SK-N-SH treated with all-trans-retinoic acid at 6 μM for 48 hours (cell line): ENCODE measurements at regions not wholly inside any gene's neighbourhood (a gene's known extent, or its start where the extent isn't known, plus 50 kb on each side); places are given as distances from the start of the nearest gene placed in this dataset.
A peak's percentile ranks its signal among the peaks of the same experiment; 100 is the strongest.
"Not testable (repeated sequence)": the region's sequence is repeated elsewhere in the genome, so short reads cannot be mapped to it uniquely, and the experiment has no call there.

Experiments used
- ATAC-seq: fragments of 200-7000 bp; cut with Tn5 transposase; 3 replicates; pipeline ENCODE4 v1.9.1; 2020; ENCODE audit warnings: mild to moderate bottlenecking, moderate library complexity
- ARNTL ChIP-seq: fragments of 450-650 bp; formaldehyde crosslinking; IDR thresholded peaks from 2 replicates; pipeline ENCODE4 v1.5.0; 2020; ENCODE audit warnings: low read depth, mild to moderate bottlenecking, moderate library complexity, borderline replicate concordance
- BACH2 ChIP-seq: fragments of 250-450 bp; sonication (Bioruptor Pico); IDR thresholded peaks from 2 replicates; pipeline ENCODE4 v1.9.0; 2021; ENCODE audit warnings: mild to moderate bottlenecking, borderline replicate concordance
- CSDC2 ChIP-seq: fragments of 250-450 bp; sonication (Bioruptor Pico); IDR thresholded peaks from 2 replicates; pipeline ENCODE4 v1.5.0; 2020; ENCODE audit warnings: mild to moderate bottlenecking, moderate library complexity
- CSRNP3 ChIP-seq: fragments of 250-450 bp; sonication (Bioruptor Pico); IDR thresholded peaks from 2 replicates; pipeline ENCODE4 v1.5.1; 2021; ENCODE audit warnings: mild to moderate bottlenecking, moderate library complexity
- ESRRG ChIP-seq: fragments of 250-450 bp; sonication (Bioruptor Pico); IDR thresholded peaks from 2 replicates; pipeline ENCODE4 v1.6.1; 2021; ENCODE audit warnings: mild to moderate bottlenecking
- GLIS3 ChIP-seq: fragments of 250-450 bp; sonication (Bioruptor Pico); IDR thresholded peaks from 2 replicates; pipeline ENCODE4 v1.5.0; 2020; ENCODE audit warnings: mild to moderate bottlenecking, moderate library complexity
- ISL1 ChIP-seq: fragments of 250-450 bp; sonication (Bioruptor Pico); IDR thresholded peaks from 2 replicates; pipeline ENCODE4 v2.1.2; 2022; ENCODE audit warnings: mild to moderate bottlenecking, moderate library complexity
- OSR1 ChIP-seq: fragments of 250-450 bp; sonication (Bioruptor Pico); IDR thresholded peaks from 2 replicates; pipeline ENCODE4 v1.8.0; 2022; ENCODE audit warnings: moderate library complexity, mild to moderate bottlenecking, inconsistent platforms
- POU6F1 ChIP-seq: fragments of 250-450 bp; sonication (Bioruptor Pico); IDR thresholded peaks from 2 replicates; pipeline ENCODE4 v1.8.0; 2021; ENCODE audit warnings: low read depth, mild to moderate bottlenecking, moderate library complexity, borderline replicate concordance
- PPARA ChIP-seq: fragments of 250-450 bp; sonication (Bioruptor Pico); IDR thresholded peaks from 2 replicates; pipeline ENCODE4 v1.5.0; 2020; ENCODE audit warnings: mild to moderate bottlenecking, borderline replicate concordance
- RARB ChIP-seq: fragments of 250-450 bp; sonication (Bioruptor Pico); IDR thresholded peaks from 2 replicates; pipeline ENCODE4 v1.8.0; 2021; ENCODE audit warnings: mild to moderate bottlenecking, moderate library complexity
- SNAI2 ChIP-seq: fragments of 250-450 bp; sonication (Bioruptor Pico); IDR thresholded peaks from 2 replicates; pipeline ENCODE4 v1.5.0; 2020; ENCODE audit warnings: mild to moderate bottlenecking, moderate library complexity
- TCF4 ChIP-seq: fragments of 250-450 bp; sonication (Bioruptor Pico); IDR thresholded peaks from 2 replicates; pipeline ENCODE4 v1.8.0; 2021; ENCODE audit warnings: mild to moderate bottlenecking, moderate library complexity, borderline replicate concordance
- TOX ChIP-seq: fragments of 250-450 bp; sonication (Bioruptor Pico); IDR thresholded peaks from 2 replicates; pipeline ENCODE4 v1.8.0; 2021; ENCODE audit warnings: mild to moderate bottlenecking, moderate library complexity, borderline replicate concordance
- ZC3H10 ChIP-seq: fragments of 250-450 bp; sonication (Bioruptor Pico); IDR thresholded peaks from 2 replicates; pipeline ENCODE4 v1.5.1; 2021; ENCODE audit warnings: mild to moderate bottlenecking, moderate library complexity
- ZFP3 ChIP-seq: fragments of 250-450 bp; sonication (Bioruptor Pico); IDR thresholded peaks from 2 replicates; pipeline ENCODE4 v1.5.0; 2020; ENCODE audit warnings: mild to moderate bottlenecking, moderate library complexity
- ZFP30 ChIP-seq: fragments of 450-650 bp; formaldehyde crosslinking; IDR thresholded peaks from 2 replicates; pipeline ENCODE4 v1.5.0; 2022; ENCODE audit warnings: mild to moderate bottlenecking, moderate library complexity
- ZNF565 ChIP-seq: fragments of 450-650 bp; formaldehyde crosslinking; conservative IDR thresholded peaks from 2 replicates; pipeline ENCODE4 v1.5.0; 2020; ENCODE audit warnings: low read depth, mild to moderate bottlenecking, moderate library complexity
- ZNF70 ChIP-seq: fragments of 450-650 bp; formaldehyde crosslinking; IDR thresholded peaks from 2 replicates; pipeline ENCODE4 v1.5.0; 2020; ENCODE audit warnings: mild to moderate bottlenecking, moderate library complexity
- ZNF8 ChIP-seq: fragments of 450-650 bp; formaldehyde crosslinking; IDR thresholded peaks from 2 replicates; pipeline ENCODE4 v1.5.0; 2020; ENCODE audit warnings: mild to moderate bottlenecking, moderate library complexity
- TF ChIP-seq, protein P1 (sequence below): fragments of 250-450 bp; sonication (Bioruptor Pico); IDR thresholded peaks from 2 replicates; pipeline ENCODE4 v1.5.1; 2020; ENCODE audit warnings: low read depth, mild to moderate bottlenecking, moderate library complexity
- TF ChIP-seq, protein P2 (sequence below): fragments of 250-450 bp; sonication (Bioruptor Pico); IDR thresholded peaks from 2 replicates; pipeline ENCODE4 v1.8.0; 2020; ENCODE audit warnings: mild to moderate bottlenecking, moderate library complexity, borderline replicate concordance
- TF ChIP-seq, protein P3 (sequence below): fragments of 250-450 bp; sonication (Bioruptor Pico); IDR thresholded peaks from 2 replicates; pipeline ENCODE4 v1.5.0; 2020; ENCODE audit warnings: mild to moderate bottlenecking, moderate library complexity

DNA sequence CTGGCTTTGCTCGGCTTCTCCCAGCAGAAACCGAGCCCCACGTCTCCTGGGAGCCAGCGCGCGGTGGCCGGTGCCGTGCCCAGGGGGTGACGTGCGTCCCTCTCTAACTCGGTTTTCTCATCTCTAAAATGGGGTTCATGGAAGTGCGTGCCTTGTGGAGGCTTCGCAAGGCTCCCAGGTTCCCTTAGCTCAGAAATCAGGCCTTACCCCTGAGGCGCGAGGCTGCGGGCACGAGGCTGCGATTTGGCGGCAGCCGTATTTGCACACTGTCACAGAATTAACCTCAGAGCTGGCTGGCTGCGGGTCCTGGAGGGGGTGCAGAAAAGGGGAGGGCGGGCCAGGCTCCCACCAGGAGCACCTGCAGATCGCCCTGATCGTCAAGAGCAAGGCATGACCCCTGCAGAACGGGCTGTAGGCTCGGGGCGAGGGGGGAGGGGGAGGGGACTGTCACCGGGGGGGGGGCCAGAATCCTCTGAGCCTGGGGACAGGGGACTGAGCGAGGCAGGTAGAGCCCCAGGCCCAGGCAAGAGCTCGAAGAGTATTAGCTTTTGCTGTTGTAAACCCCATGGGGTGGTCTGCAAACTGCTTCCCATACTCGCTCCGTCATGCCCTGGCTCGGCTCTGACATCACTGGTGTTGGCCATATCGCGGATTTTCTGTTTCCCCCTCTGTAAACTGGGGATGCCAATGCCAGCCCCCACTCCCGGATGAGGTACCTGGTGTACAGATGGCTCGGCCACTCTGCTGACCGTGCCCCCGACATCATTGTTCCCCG lies 62.2 kb downstream of the CCNE1 start:
- no peak for ATAC-seq

GRCh38 chr19:29875931-29876330 lies 64.1 kb downstream of the CCNE1 start:
- ATAC-seq: no peak
- TF ChIP-seq, protein P1, sequence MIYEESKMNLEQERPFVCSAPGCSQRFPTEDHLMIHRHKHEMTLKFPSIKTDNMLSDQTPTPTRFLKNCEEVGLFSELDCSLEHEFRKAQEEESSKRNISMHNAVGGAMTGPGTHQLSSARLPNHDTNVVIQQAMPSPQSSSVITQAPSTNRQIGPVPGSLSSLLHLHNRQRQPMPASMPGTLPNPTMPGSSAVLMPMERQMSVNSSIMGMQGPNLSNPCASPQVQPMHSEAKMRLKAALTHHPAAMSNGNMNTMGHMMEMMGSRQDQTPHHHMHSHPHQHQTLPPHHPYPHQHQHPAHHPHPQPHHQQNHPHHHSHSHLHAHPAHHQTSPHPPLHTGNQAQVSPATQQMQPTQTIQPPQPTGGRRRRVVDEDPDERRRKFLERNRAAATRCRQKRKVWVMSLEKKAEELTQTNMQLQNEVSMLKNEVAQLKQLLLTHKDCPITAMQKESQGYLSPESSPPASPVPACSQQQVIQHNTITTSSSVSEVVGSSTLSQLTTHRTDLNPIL (CRISPR knock-in tag): no peak
- TF ChIP-seq ZC3H10 (CRISPR knock-in tag): no peak
- no peak for TF ChIP-seq SNAI2 (CRISPR knock-in tag)
- no peak for TF ChIP-seq ISL1 (CRISPR knock-in tag)
- no peak for TF ChIP-seq ARNTL (CRISPR knock-in tag)
- TF ChIP-seq BACH2: no peak
- no peak for TF ChIP-seq ZNF565
- TF ChIP-seq ZNF8 (CRISPR knock-in tag): no peak
- TF ChIP-seq OSR1: no peak
- TF ChIP-seq, all 23 proteins: peak for 0

More for the DNA sequence above, 62.2 kb downstream of the CCNE1 start:
- TF ChIP-seq ZNF565: no peak
- TF ChIP-seq ISL1 (CRISPR knock-in tag): no peak
- TF ChIP-seq ZNF8 (CRISPR knock-in tag): peak; percentile 76; the same call in 1 of the 2 replicates
- TF ChIP-seq ZFP3: no peak
- no peak for TF ChIP-seq POU6F1
- TF ChIP-seq, protein P2, sequence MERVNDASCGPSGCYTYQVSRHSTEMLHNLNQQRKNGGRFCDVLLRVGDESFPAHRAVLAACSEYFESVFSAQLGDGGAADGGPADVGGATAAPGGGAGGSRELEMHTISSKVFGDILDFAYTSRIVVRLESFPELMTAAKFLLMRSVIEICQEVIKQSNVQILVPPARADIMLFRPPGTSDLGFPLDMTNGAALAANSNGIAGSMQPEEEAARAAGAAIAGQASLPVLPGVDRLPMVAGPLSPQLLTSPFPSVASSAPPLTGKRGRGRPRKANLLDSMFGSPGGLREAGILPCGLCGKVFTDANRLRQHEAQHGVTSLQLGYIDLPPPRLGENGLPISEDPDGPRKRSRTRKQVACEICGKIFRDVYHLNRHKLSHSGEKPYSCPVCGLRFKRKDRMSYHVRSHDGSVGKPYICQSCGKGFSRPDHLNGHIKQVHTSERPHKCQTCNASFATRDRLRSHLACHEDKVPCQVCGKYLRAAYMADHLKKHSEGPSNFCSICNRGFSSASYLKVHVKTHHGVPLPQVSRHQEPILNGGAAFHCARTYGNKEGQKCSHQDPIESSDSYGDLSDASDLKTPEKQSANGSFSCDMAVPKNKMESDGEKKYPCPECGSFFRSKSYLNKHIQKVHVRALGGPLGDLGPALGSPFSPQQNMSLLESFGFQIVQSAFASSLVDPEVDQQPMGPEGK (CRISPR knock-in tag): no peak
- no peak for TF ChIP-seq OSR1
- TF ChIP-seq PPARA (CRISPR knock-in tag): no peak

DNA sequence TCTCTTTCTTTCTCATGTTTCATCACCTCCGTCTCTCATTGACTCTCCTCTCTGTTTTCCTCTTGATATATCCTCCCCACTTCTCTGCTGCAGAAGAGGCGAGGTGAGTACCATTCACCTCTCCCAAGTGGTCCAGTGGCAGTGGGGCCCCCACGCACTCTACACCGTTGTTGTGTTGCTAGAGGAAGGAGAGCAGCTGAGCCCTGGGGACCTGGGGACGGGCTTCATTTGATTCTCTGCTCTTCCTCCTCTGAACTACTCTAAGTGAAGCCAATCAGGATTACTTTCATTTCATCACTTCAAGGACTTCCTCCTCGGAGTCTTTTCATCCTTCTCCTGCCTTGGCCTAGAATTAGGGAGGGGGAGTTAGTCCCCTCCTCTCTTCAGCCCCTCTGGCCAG lies 64.6 kb downstream of the CCNE1 start:
- ATAC-seq: no peak
- TF ChIP-seq TOX (CRISPR knock-in tag): no peak
- TF ChIP-seq, protein P2 (CRISPR knock-in tag): no peak
- no peak for TF ChIP-seq CSDC2 (CRISPR knock-in tag)
- no peak for TF ChIP-seq ZC3H10 (CRISPR knock-in tag)
- no peak for TF ChIP-seq RARB
- no peak for TF ChIP-seq CSRNP3 (CRISPR knock-in tag)
- TF ChIP-seq, protein P3, sequence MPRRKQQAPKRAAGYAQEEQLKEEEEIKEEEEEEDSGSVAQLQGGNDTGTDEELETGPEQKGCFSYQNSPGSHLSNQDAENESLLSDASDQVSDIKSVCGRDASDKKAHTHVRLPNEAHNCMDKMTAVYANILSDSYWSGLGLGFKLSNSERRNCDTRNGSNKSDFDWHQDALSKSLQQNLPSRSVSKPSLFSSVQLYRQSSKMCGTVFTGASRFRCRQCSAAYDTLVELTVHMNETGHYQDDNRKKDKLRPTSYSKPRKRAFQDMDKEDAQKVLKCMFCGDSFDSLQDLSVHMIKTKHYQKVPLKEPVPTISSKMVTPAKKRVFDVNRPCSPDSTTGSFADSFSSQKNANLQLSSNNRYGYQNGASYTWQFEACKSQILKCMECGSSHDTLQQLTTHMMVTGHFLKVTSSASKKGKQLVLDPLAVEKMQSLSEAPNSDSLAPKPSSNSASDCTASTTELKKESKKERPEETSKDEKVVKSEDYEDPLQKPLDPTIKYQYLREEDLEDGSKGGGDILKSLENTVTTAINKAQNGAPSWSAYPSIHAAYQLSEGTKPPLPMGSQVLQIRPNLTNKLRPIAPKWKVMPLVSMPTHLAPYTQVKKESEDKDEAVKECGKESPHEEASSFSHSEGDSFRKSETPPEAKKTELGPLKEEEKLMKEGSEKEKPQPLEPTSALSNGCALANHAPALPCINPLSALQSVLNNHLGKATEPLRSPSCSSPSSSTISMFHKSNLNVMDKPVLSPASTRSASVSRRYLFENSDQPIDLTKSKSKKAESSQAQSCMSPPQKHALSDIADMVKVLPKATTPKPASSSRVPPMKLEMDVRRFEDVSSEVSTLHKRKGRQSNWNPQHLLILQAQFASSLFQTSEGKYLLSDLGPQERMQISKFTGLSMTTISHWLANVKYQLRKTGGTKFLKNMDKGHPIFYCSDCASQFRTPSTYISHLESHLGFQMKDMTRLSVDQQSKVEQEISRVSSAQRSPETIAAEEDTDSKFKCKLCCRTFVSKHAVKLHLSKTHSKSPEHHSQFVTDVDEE (CRISPR knock-in tag): no peak
- no peak for TF ChIP-seq ZFP30
- no peak for TF ChIP-seq ISL1 (CRISPR knock-in tag)
- TF ChIP-seq OSR1: no peak
- no peak for TF ChIP-seq POU6F1
- TF ChIP-seq ZNF565: no peak
- no peak for TF ChIP-seq PPARA (CRISPR knock-in tag)
- no peak for TF ChIP-seq GLIS3
- TF ChIP-seq ZNF70 (CRISPR knock-in tag): no peak
- TF ChIP-seq ESRRG (CRISPR knock-in tag): no peak
- no peak for TF ChIP-seq TCF4 (CRISPR knock-in tag)
- TF ChIP-seq SNAI2 (CRISPR knock-in tag): no peak
- no peak for TF ChIP-seq ARNTL (CRISPR knock-in tag)

DNA sequence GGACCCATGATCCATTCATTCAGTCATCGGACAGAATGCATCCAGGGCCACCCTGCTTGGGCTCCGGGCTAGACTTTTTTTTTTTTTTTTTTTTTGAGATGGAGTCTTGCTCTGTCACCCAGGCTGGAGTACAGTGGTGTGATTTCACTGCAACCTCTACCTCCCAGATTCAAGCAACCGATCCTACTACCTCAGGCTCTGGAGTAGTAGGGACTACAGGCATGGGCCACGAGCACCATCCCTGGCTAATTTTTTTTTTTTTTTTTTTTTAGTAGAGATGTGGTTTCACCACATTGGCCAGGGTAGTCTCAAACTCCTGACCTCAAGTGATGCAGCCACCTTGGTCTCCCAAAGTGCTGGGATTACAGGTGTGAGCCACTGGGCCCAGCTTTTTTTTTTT lies 65.1 kb downstream of the CCNE1 start:
- not testable (repeated sequence) for ATAC-seq
